SK-N-SH (cell line): ENCODE measurements at regions not wholly inside any gene's neighbourhood (a gene's known extent, or its start where the extent isn't known, plus 50 kb on each side); places are given as distances from the start of the nearest gene placed in this dataset.

Experiments used
- CTCF ChIA-PET: fragments of 300-600, 350-600 bp; formaldehyde crosslinking; extraction: SDS; loops from one replicate; lab custom pipeline; 2021; lab: Yijun Ruan, JAX
- POLR2A ChIA-PET: fragments of 350-600 bp; sonication (Branson Sonifier 250); formaldehyde crosslinking; extraction: SDS; loops from one replicate; lab custom pipeline; 2020; ENCODE audit warnings: antibody characterized with exemption, inconsistent platforms; lab: Yijun Ruan, JAX
- DNase-seq: peaks from one replicate; pipeline ENCODE4 v3.0.0; 2012
- H2AFZ ChIP-seq: fragments of 200-600 bp; sonication (generic); 2 replicates; pipeline ENCODE4 v1.8.1; 2016; ENCODE audit warnings: antibody characterized with exemption, mild to moderate bottlenecking, low read depth
- H3F3A ChIP-seq: fragments of 200-600 bp; sonication (generic); replicated peaks from 2 replicates; pipeline ENCODE3; 2016; ENCODE audit warnings: antibody characterized with exemption, mild to moderate bottlenecking; ENCODE audit not compliant: insufficient read depth
- H3K27ac ChIP-seq, 2 experiments: fragments of 200-500 bp in 1 of 2; fragments of 200-600 bp in 1 of 2; sonication (Bioruptor generic) in 1 of 2; sonication (generic), shearing (Covaris generic) in 1 of 2; 2 replicates each; pipeline versions ENCODE4 v1.5.1 to v1.6.1; 2014 to 2016; ENCODE audit warnings: low read depth in 2 of 2, inconsistent platforms in 1 of 2, low read length in 1 of 2, mild to moderate bottlenecking in 1 of 2, mixed read lengths in 1 of 2
- H3K27me3 ChIP-seq: fragments of 200-600 bp; sonication (generic), shearing (Covaris generic); 2 replicates; pipeline ENCODE4 v1.6.1; 2016; ENCODE audit warnings: mixed run types; ENCODE audit not compliant: insufficient read depth
- H3K36me3 ChIP-seq, 2 experiments: fragments of 200-500 bp in 1 of 2; fragments of 200-600 bp in 1 of 2; sonication (Bioruptor generic) in 1 of 2; sonication (generic) in 1 of 2; replicated peaks in 1 of 2; 2 replicates each; pipeline versions ENCODE3 to v1.5.1; 2014 to 2016; ENCODE audit warnings: low read length in 1 of 2, mild to moderate bottlenecking in 1 of 2; ENCODE audit not compliant: insufficient read depth in 2 of 2, control insufficient read depth in 1 of 2
- H3K4me1 ChIP-seq, 2 experiments: fragments of 200-500 bp in 1 of 2; fragments of 200-600 bp in 1 of 2; sonication (Bioruptor generic) in 1 of 2; sonication (generic), shearing (Covaris generic) in 1 of 2; 2 replicates each; pipeline versions ENCODE4 v1.5.1 to v1.6.1; 2014 to 2016; ENCODE audit warnings: low read depth in 1 of 2, low read length in 1 of 2, mixed run types in 1 of 2; ENCODE audit not compliant: insufficient read depth in 2 of 2, control insufficient read depth in 1 of 2
- H3K4me2 ChIP-seq: fragments of 200-600 bp; sonication (generic), shearing (Covaris generic); 2 replicates; pipeline ENCODE4 v1.6.1; 2017; ENCODE audit warnings: mixed run types
- H3K4me3 ChIP-seq, 2 experiments: fragments of 200-500 bp in 1 of 2; fragments of 200-600 bp in 1 of 2; sonication (Bioruptor generic) in 1 of 2; sonication (generic), shearing (Covaris generic) in 1 of 2; 2 replicates each; pipeline versions ENCODE4 v1.5.1 to v1.8.1; 2014 to 2016; ENCODE audit warnings: low read depth in 2 of 2, inconsistent platforms in 1 of 2, low read length in 1 of 2, mild to moderate bottlenecking in 1 of 2, mixed read lengths in 1 of 2, moderate library complexity in 1 of 2
- H3K79me2 ChIP-seq: fragments of 200-600 bp; sonication (generic); 2 replicates; pipeline ENCODE4 v1.8.1; 2017; ENCODE audit warnings: mild to moderate bottlenecking; ENCODE audit not compliant: insufficient read depth
- H3K9ac ChIP-seq: fragments of 200-600 bp; sonication (generic); 2 replicates; pipeline ENCODE4 v1.6.1; 2017; ENCODE audit warnings: mixed run types
- H3K9me2 ChIP-seq: fragments of 200-600 bp; sonication (generic); 2 replicates; pipeline ENCODE4 v1.6.1; 2017; ENCODE audit warnings: mixed run types
- H3K9me3 ChIP-seq: fragments of 200-600 bp; sonication (generic); 2 replicates; pipeline ENCODE4 v1.6.1; 2017; ENCODE audit warnings: mixed run types, mild to moderate bottlenecking, moderate library complexity
- H4K20me1 ChIP-seq: fragments of 200-600 bp; sonication (generic); 2 replicates; pipeline ENCODE4 v1.6.1; 2017; ENCODE audit warnings: mild to moderate bottlenecking, mixed run types; ENCODE audit not compliant: insufficient read depth
- ELF1 ChIP-seq: IDR thresholded peaks from 2 replicates; pipeline ENCODE4 v1.4.0; 2012
- EP300 ChIP-seq, 2 experiments: IDR thresholded peaks; 2 replicates each; pipeline versions ENCODE4 v1.4.0 to v1.6.1; 2012; ENCODE audit warnings: borderline replicate concordance in 1 of 2, low read depth in 1 of 2, low read length in 1 of 2
- EZH2phosphoT487 ChIP-seq: fragments of 200-600 bp; sonication (generic); IDR thresholded peaks from 2 replicates; pipeline ENCODE4 v1.6.1; 2017; ENCODE audit warnings: low read depth, mixed run types, mild to moderate bottlenecking, antibody characterized with exemption, moderate library complexity, borderline replicate concordance
- FOSL2 ChIP-seq: IDR thresholded peaks from 2 replicates; pipeline ENCODE4 v1.4.0; 2012; ENCODE audit warnings: low read depth, mild to moderate bottlenecking, moderate library complexity, borderline replicate concordance
- GATA2 ChIP-seq: sonication (generic); formaldehyde crosslinking; IDR thresholded peaks from 2 replicates; pipeline ENCODE4 v1.5.0; 2020; ENCODE audit warnings: mild to moderate bottlenecking, missing genetic modification reagents
- MEF2A ChIP-seq: IDR thresholded peaks from 2 replicates; pipeline ENCODE4 v1.4.0; 2012; ENCODE audit warnings: low read depth, borderline replicate concordance
- MXI1 ChIP-seq: IDR thresholded peaks from 2 replicates; pipeline ENCODE4 v1.6.1; 2012; ENCODE audit warnings: mild to moderate bottlenecking, low read depth, low read length, improper control_type of control experiment
- POLR2AphosphoS5 ChIP-seq: IDR thresholded peaks from 2 replicates; pipeline ENCODE4 v1.6.1; 2012; ENCODE audit warnings: low read depth, low read length
- RAD21 ChIP-seq: IDR thresholded peaks from 2 replicates; pipeline ENCODE4 v1.6.1; 2012; ENCODE audit warnings: mild to moderate bottlenecking, low read length
- RFX5 ChIP-seq: IDR thresholded peaks from 2 replicates; pipeline ENCODE4 v1.6.1; 2012; ENCODE audit warnings: mild to moderate bottlenecking, improper control_type of control experiment, low read length
- RXRA ChIP-seq: IDR thresholded peaks from 2 replicates; pipeline ENCODE4 v1.4.0; 2012; ENCODE audit warnings: low read depth, mild to moderate bottlenecking, borderline replicate concordance
- SIN3A ChIP-seq: IDR thresholded peaks from 2 replicates; pipeline ENCODE4 v1.6.1; 2012; ENCODE audit warnings: low read depth, mild to moderate bottlenecking, low read length, moderate library complexity, borderline replicate concordance
- SMC3 ChIP-seq: IDR thresholded peaks from 2 replicates; pipeline ENCODE4 v1.6.1; 2012; ENCODE audit warnings: low read depth, low read length, improper control_type of control experiment
- TAF1 ChIP-seq: IDR thresholded peaks from 2 replicates; pipeline ENCODE4 v1.6.1; 2012; ENCODE audit warnings: low read depth, mild to moderate bottlenecking, low read length, moderate library complexity, borderline replicate concordance
- TCF12 ChIP-seq: IDR thresholded peaks from 2 replicates; pipeline ENCODE4 v1.4.0; 2012
- YY1 ChIP-seq: IDR thresholded peaks from 2 replicates; pipeline ENCODE4 v1.4.0; 2012; ENCODE audit warnings: low read depth, mild to moderate bottlenecking
- WGBS: methylation state at CpG from one replicate; pipeline ENCODE4 v1.1.6; 2017; ENCODE audit warnings: low lambda C conversion rate; 5-methylcytosine and 5-hydroxymethylcytosine counted together
- TF ChIP-seq, protein P1 (sequence below): fragments of 150-350 bp; IDR thresholded peaks from 2 replicates; pipeline ENCODE4 v1.6.1; 2016; ENCODE audit warnings: mild to moderate bottlenecking, low read depth, low read length
- TF ChIP-seq, protein P2 (sequence below): IDR thresholded peaks from 2 replicates; pipeline ENCODE4; 2012
- TF ChIP-seq, protein P3 (sequence below): fragments of 200-600 bp; sonication (generic); IDR thresholded peaks from 2 replicates; pipeline ENCODE4 v1.6.1; 2017; ENCODE audit warnings: antibody characterized with exemption, mild to moderate bottlenecking, moderate library complexity

DNA sequence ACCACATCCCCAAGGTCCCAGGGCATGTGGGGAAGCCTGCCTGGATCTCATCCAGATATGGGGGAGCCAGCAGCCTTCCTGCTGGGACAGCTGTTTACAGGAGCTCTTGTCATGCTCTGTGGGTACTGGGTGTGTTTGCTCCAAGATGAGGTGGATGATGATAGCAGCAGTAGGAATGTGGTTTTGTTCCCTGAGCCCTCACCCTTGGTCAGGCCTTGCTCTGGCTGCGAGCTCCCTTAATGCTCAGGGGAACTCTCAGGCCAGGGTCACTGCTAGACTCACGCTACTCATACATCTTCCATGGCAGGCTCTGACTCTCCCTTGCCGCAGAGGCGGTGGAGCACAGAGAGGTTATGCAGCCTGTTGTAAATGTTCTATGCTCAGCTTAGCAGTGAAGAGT, 990.3 kb downstream of the AACS start:
- 55% methylated on average over 4 of the region's 4 CpGs for WGBS
- Histone ChIP-seq H3K9ac (no peak overlapping the region), H3K27me3 (no peaks in the 10 kb centered on the region), H3F3A (no peaks in the 10 kb centered on the region), H3K9me3 (no peaks in the 10 kb centered on the region), H3K27ac (no peak overlapping the region), H2AFZ (no peak overlapping the region), H3K4me3 (no peak overlapping the region), H3K36me3 (no peaks in the 10 kb centered on the region), H4K20me1 (no peaks in the 10 kb centered on the region), H3K4me2 (no peak overlapping the region), H3K79me2 (no peaks in the 10 kb centered on the region), H3K9me2 (no peaks in the 10 kb centered on the region), H3K4me1 (0 out of 4 replicates have a peak, but pooled peaks cover 0 to 4% of the 10 kb centered on the region in 2 experiments)
- CTCF ChIA-PET: no interaction called here
- DNase-seq: no peak
- POLR2A ChIA-PET: no interaction called here
- no peak for TF ChIP-seq RAD21
- TF ChIP-seq GATA2 (CRISPR knock-in tag): no peak
- TF ChIP-seq RXRA: no peak
- no peak for TF ChIP-seq EP300 (IDR thresholded peaks at IDR 0.05; ENCODE audit: borderline replicate concordance in 1 of 2, low read depth in 1 of 2, low read length in 1 of 2)
- TF ChIP-seq FOSL2: no peak
- TF ChIP-seq TAF1: no peak
- TF ChIP-seq POLR2AphosphoS5: no peak
- no peak for TF ChIP-seq EZH2phosphoT487
- TF ChIP-seq SMC3: no peak
- no peak for TF ChIP-seq ELF1
- TF ChIP-seq TCF12: no peak
- TF ChIP-seq MXI1: no peak
- TF ChIP-seq, protein P1, sequence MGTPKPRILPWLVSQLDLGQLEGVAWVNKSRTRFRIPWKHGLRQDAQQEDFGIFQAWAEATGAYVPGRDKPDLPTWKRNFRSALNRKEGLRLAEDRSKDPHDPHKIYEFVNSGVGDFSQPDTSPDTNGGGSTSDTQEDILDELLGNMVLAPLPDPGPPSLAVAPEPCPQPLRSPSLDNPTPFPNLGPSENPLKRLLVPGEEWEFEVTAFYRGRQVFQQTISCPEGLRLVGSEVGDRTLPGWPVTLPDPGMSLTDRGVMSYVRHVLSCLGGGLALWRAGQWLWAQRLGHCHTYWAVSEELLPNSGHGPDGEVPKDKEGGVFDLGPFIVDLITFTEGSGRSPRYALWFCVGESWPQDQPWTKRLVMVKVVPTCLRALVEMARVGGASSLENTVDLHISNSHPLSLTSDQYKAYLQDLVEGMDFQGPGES: no peak
- TF ChIP-seq MEF2A: no peak
- TF ChIP-seq, protein P2, sequence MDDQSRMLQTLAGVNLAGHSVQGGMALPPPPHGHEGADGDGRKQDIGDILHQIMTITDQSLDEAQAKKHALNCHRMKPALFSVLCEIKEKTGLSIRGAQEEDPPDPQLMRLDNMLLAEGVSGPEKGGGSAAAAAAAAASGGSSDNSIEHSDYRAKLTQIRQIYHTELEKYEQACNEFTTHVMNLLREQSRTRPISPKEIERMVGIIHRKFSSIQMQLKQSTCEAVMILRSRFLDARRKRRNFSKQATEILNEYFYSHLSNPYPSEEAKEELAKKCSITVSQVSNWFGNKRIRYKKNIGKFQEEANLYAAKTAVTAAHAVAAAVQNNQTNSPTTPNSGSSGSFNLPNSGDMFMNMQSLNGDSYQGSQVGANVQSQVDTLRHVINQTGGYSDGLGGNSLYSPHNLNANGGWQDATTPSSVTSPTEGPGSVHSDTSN: no peak
- no peak for TF ChIP-seq SIN3A
- TF ChIP-seq, protein P3, sequence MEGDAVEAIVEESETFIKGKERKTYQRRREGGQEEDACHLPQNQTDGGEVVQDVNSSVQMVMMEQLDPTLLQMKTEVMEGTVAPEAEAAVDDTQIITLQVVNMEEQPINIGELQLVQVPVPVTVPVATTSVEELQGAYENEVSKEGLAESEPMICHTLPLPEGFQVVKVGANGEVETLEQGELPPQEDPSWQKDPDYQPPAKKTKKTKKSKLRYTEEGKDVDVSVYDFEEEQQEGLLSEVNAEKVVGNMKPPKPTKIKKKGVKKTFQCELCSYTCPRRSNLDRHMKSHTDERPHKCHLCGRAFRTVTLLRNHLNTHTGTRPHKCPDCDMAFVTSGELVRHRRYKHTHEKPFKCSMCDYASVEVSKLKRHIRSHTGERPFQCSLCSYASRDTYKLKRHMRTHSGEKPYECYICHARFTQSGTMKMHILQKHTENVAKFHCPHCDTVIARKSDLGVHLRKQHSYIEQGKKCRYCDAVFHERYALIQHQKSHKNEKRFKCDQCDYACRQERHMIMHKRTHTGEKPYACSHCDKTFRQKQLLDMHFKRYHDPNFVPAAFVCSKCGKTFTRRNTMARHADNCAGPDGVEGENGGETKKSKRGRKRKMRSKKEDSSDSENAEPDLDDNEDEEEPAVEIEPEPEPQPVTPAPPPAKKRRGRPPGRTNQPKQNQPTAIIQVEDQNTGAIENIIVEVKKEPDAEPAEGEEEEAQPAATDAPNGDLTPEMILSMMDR: no peak
- no peak for TF ChIP-seq YY1
- TF ChIP-seq RFX5: no peak
